SKM-1 treated with dmso at 0.1 percent for 144 hours (cell line): ENCODE measurements at regions not wholly inside any gene's neighbourhood (a gene's known extent, or its start where the extent isn't known, plus 50 kb on each side); places are given as distances from the start of the nearest gene placed in this dataset.
A peak's percentile ranks its signal among the peaks of the same experiment; 100 is the strongest.

Experiments
- DNase-seq: peaks from one replicate; lab custom pipeline; 2025; ENCODE audit not compliant: unreplicated experiment; lab: John Stamatoyannopoulos, UW

- no peak for DNase-seq
These were observed 199.7 kb upstream of the MAMLD1 start for GRCh38 chrX:150163221-150163930.

- DNase-seq: no peak
These were observed 199.0 kb upstream of the MAMLD1 start for GRCh38 chrX:150163956-150164726.

GRCh38 chrX:150164971-150165600 lies 198.0 kb upstream of the MAMLD1 start:
- no peak for DNase-seq

- DNase-seq: no peak
These were observed 197.1 kb upstream of the MAMLD1 start for GRCh38 chrX:150165776-150166610.

- DNase-seq: no peak
These were observed 195.4 kb upstream of the MAMLD1 start for GRCh38 chrX:150167482-150168324.

GRCh38 chrX:150182161-150182560 lies 181.0 kb upstream of the MAMLD1 start:
- no peak for DNase-seq

GRCh38 chrX:150184491-150184890 lies 178.6 kb upstream of the MAMLD1 start:
- no peak for DNase-seq

- no peak for DNase-seq
These were observed 177.4 kb upstream of the MAMLD1 start for GRCh38 chrX:150185766-150186165.

- no peak for DNase-seq
These were observed 170.3 kb upstream of the MAMLD1 start for GRCh38 chrX:150192816-150193215.

GRCh38 chrX:150196285-150196684 lies 166.8 kb upstream of the MAMLD1 start:
- no peak for DNase-seq

- no peak for DNase-seq
These were observed 165.7 kb upstream of the MAMLD1 start for GRCh38 chrX:150197388-150197787.

GRCh38 chrX:150198776-150199175 lies 164.3 kb upstream of the MAMLD1 start:
- no peak for DNase-seq

- DNase-seq: no peak
These were observed 163.9 kb upstream of the MAMLD1 start for GRCh38 chrX:150199181-150199580.

GRCh38 chrX:150199803-150200202 lies 163.3 kb upstream of the MAMLD1 start:
- no peak for DNase-seq

GRCh38 chrX:150200361-150200760 lies 162.8 kb upstream of the MAMLD1 start:
- no peak for DNase-seq

- peak; percentile 69 for DNase-seq
These were observed 162.3 kb upstream of the MAMLD1 start for GRCh38 chrX:150200820-150201287.

- no peak for DNase-seq
These were observed 161.7 kb upstream of the MAMLD1 start for GRCh38 chrX:150201391-150201790.

GRCh38 chrX:150201841-150202240 lies 161.3 kb upstream of the MAMLD1 start:
- DNase-seq: no peak

- DNase-seq: peak; percentile 37
These were observed 160.4 kb upstream of the MAMLD1 start for GRCh38 chrX:150202641-150203247.

GRCh38 chrX:150203248-150203645 lies 159.9 kb upstream of the MAMLD1 start:
- peak; percentile 7 for DNase-seq
